Right forelimb (tissue), 1 donor: ENCODE measurements at regions not wholly inside any gene's neighbourhood (a gene's known extent, or its start where the extent isn't known, plus 50 kb on each side); places are given as distances from the start of the nearest gene placed in this dataset.
"Not testable (repeated sequence)": the region's sequence is repeated elsewhere in the genome, so short reads cannot be mapped to it uniquely, and the experiment has no call there.

ENCODE experiments used
- DNase-seq: peaks from one replicate; pipeline ENCODE4 v3.0.0-alpha.2; 2018

GRCh38 chr14:53456931-53457330, 303.8 kb upstream of the DDHD1 start:
- DNase-seq, result no peak

GRCh38 chr14:53452005-53452673, 299.0 kb upstream of the DDHD1 start:
- DNase-seq, result no peak

- no peak for DNase-seq
Measured at GRCh38 chr14:53450871-53451270, 297.7 kb upstream of the DDHD1 start.

- DNase-seq, result no peak
Measured at GRCh38 chr14:53448682-53449081, 295.6 kb upstream of the DDHD1 start.

GRCh38 chr14:53444677-53445312, 291.7 kb upstream of the DDHD1 start:
- DNase-seq, result no peak

GRCh38 chr14:53441789-53442188, 288.7 kb upstream of the DDHD1 start:
- DNase-seq, result no peak

GRCh38 chr14:53437858-53438257, 284.7 kb upstream of the DDHD1 start:
- DNase-seq, result no peak

GRCh38 chr14:53432378-53432802, 279.3 kb upstream of the DDHD1 start:
- no peak for DNase-seq

- DNase-seq, result no peak
Measured at GRCh38 chr14:53430870-53431269, 277.7 kb upstream of the DDHD1 start.

GRCh38 chr14:53412819-53413675, 259.9 kb upstream of the DDHD1 start:
- DNase-seq, result no peak

- no peak for DNase-seq
Measured at GRCh38 chr14:53411125-53411524, 258.0 kb upstream of the DDHD1 start.

- no peak for DNase-seq
Measured at GRCh38 chr14:53409969-53410368, 256.8 kb upstream of the DDHD1 start.

GRCh38 chr14:53409289-53409688, 256.2 kb upstream of the DDHD1 start:
- no peak for DNase-seq

GRCh38 chr14:53408175-53408879, 255.2 kb upstream of the DDHD1 start:
- no peak for DNase-seq

- DNase-seq, result no peak
Measured at GRCh38 chr14:53406519-53406918, 253.4 kb upstream of the DDHD1 start.

- no peak for DNase-seq
Measured at GRCh38 chr14:53401646-53402045, 248.5 kb upstream of the DDHD1 start.

- DNase-seq, result no peak
Measured at GRCh38 chr14:53399057-53399456, 245.9 kb upstream of the DDHD1 start.

GRCh38 chr14:53398616-53399015, 245.5 kb upstream of the DDHD1 start:
- no peak for DNase-seq

- DNase-seq, result not testable (repeated sequence)
Measured at GRCh38 chr14:53395267-53395666, 242.1 kb upstream of the DDHD1 start.

GRCh38 chr14:53391631-53392285, 238.6 kb upstream of the DDHD1 start:
- no peak for DNase-seq

- no peak for DNase-seq
Measured at GRCh38 chr14:53391156-53391555, 238.0 kb upstream of the DDHD1 start.

GRCh38 chr14:53390008-53390407, 236.9 kb upstream of the DDHD1 start:
- no peak for DNase-seq

GRCh38 chr14:53389202-53389601, 236.1 kb upstream of the DDHD1 start:
- DNase-seq, result no peak
